HFF-Myc (cell line): ENCODE measurements at regions not wholly inside any gene's neighbourhood (a gene's known extent, or its start where the extent isn't known, plus 50 kb on each side); places are given as distances from the start of the nearest gene placed in this dataset.

Experiments
- DNase-seq: peaks from one replicate; pipeline ENCODE4 v3.0.0-alpha.2; 2011; ENCODE audit warnings: low read depth; ENCODE audit errors: extremely low read depth
- H3K4me3 ChIP-seq: replicated peaks from 2 replicates; pipeline ENCODE4 v1.5.1; 2011; ENCODE audit warnings: low read depth, mild to moderate bottlenecking, control low read depth, low read length
- CTCF ChIP-seq: IDR thresholded peaks from 2 replicates; pipeline ENCODE4 v1.5.1; 2012; ENCODE audit warnings: mild to moderate bottlenecking, low read depth, low read length, control low read depth; ENCODE audit errors: missing control alignments

DNA sequence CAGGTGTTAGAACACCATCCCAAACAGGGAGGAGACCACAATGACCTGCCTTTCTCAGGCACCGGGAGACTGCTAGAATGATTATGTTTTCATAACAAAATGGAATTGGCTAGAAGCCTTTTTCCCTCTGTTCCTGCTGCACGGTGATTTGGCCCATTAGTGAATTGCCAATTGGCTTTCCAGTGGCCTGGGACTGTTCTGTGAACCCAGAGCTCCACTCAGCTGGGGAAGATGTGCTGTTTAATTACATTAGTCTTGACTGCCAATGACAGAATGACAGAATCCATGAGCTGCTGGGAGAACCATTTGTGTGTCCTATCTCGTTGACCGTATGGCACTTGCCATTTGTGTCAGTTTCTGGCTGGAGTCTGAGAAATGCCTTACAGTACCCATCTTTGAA, 242.9 kb downstream of the CDH11 start:
- no peak for TF ChIP-seq CTCF
- no peak for DNase-seq
- H3K4me3 ChIP-seq = no peak overlapping the region

GRCh38 chr16:64872101-64872500, 249.8 kb downstream of the CDH11 start:
- TF ChIP-seq CTCF = no peak
- DNase-seq = no peak
- no peak overlapping the region for H3K4me3 ChIP-seq

- TF ChIP-seq CTCF = no peak
- DNase-seq = no peak
- no peak overlapping the region for H3K4me3 ChIP-seq
These were observed 251.0 kb downstream of the CDH11 start for GRCh38 chr16:64870859-64871258.

DNA sequence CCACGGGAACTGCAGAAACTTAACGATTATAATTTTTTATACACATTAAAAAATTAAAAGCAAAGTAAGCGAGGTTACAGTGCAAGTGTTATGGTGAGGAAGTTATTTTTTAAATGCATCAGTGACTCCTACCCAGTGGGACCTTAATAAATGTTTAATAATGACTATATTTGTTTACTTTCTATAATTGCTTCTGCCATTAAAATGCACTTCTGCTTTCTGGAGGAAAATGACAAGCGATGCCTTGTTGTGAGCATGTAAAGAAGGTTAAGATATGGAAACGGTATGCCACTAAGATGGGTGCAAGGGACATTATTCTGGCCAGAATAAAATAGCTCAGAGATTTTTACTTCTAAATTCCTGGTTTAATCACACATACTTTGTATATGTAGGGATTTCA, 252.1 kb downstream of the CDH11 start:
- no peak for TF ChIP-seq CTCF
- no peak for DNase-seq
- no peak overlapping the region for H3K4me3 ChIP-seq

DNA sequence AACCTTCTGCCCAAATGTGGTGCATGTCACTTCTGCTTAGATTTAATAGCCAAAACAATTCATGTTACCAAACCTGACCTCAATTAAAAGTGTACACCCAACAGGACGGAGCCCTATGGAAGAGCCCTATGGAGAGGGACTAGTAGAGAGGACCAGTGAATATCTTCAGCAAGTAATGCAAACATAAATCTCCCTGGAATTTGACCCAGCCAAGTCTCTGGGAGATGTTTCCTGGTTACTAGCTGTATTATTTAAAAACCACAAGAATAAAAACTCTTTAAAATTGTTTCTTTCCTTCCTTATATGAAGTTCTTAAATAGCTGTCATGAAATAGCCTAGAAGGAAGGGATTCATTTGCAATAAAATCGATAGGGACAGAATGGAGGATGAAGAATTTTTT, 255.8 kb downstream of the CDH11 start:
- no peak for DNase-seq
- no peak for TF ChIP-seq CTCF
- no peak overlapping the region for H3K4me3 ChIP-seq

GRCh38 chr16:64865069-64865696, 256.7 kb downstream of the CDH11 start:
- TF ChIP-seq CTCF = no peak
- no peak for DNase-seq
- no peak overlapping the region for H3K4me3 ChIP-seq

DNA sequence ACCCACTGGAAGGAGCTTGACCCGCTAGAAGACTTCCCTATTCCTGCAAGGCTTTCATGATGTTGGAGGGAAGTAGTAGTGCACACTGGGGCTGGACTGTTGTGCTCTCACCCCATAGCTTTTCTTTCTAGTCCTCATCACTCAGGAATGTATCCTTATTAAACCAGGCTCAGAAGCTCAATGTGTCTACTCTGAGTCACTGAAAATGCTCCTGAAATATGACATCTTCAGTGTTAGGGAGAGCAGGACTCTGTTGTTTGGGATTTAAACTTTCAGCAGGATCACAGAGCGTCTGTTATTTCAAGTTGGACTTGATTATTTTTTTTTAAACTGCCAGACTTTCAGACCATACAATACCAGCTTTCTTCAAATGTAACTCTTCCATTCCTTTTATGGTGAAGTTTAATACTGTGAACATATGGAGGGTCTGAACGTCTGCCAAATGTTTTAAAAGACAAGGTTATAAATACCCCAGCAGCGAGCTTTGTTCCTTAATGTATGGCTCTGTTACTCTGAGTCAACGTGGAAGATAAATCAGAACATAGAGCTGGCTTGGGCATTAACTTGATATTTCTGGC, 257.5 kb downstream of the CDH11 start:
- peak; percentile 95 for DNase-seq
- TF ChIP-seq CTCF = no peak
- no peak overlapping the region for H3K4me3 ChIP-seq
